NCI-H748 (cell line): ENCODE measurements at regions not wholly inside any gene's neighbourhood (a gene's known extent, or its start where the extent isn't known, plus 50 kb on each side); places are given as distances from the start of the nearest gene placed in this dataset.

Experiments used
- DNase-seq: peaks from one replicate; lab custom pipeline; 2025; ENCODE audit not compliant: unreplicated experiment; lab: John Stamatoyannopoulos, UW

- DNase-seq: peak; percentile 40
Observed at GRCh38 chr2:122003196-122003940, 247.9 kb downstream of the TSN start.

- DNase-seq: no peak
Observed at GRCh38 chr2:122007126-122007525, 251.7 kb downstream of the TSN start.

- DNase-seq: no peak
Observed at GRCh38 chr2:122007577-122007976, 252.1 kb downstream of the TSN start.

- no peak for DNase-seq
Observed at GRCh38 chr2:122009561-122009960, 254.1 kb downstream of the TSN start.

- DNase-seq: no peak
Observed at GRCh38 chr2:122011493-122012270, 256.2 kb downstream of the TSN start.

GRCh38 chr2:122018736-122019135 lies 263.3 kb downstream of the TSN start:
- no peak for DNase-seq

DNA sequence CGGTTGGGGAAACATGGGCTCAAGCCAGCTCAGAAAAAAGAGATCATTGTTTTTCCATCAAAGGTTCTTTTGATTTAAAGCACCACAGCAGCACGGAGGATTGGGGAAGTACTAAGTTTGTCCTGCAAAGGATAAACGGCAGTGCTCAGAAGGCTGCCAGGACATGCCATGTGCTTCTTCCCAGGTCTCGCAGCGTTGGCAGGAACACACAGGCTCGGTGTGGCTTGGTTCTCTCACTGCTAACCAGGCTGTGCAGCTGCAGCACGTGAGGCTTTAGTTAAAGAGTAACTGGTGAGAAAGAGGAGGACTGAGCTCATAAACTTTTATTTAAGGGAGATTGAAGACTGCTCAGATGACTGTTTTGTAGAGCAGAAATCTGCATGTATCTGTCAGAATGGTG lies 264.3 kb downstream of the TSN start:
- DNase-seq: peak; percentile 24

DNA sequence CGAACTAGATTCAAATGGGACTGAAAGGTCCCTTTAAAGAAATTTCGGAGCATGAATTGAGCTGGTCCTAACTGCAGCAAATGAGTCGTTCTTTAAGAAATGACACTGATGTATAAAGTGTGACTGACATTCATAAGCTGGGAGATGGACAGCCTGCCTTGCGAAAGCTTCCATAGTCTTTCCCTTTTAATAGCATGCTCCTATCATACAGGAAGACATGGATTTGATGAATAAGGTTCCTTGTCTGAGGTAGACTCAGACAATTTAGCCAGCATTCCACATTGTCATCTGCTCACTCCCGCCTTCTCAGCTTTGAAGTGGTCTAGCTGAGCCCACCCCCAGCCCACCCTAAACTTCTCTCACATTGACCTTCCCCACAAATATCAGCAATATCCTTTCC lies 264.9 kb downstream of the TSN start:
- no peak for DNase-seq

DNA sequence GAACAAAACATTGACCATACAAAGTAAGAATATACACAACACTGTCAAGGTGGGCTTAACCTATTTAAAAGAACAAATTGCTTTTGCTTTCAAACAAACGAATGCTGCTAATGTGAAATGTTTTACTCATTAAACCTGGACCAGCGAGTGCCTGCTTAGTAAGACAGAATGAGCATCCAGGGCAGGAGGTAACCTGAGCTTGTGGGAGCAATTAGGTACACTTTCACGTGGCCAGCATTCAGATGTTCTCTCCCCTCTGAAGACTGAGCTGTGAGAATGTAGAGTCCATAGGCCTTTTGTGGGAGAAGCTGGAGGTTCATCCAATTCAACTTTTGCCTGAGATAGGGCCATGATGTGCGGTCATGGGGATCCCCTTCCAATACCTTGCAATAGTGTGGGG lies 266.5 kb downstream of the TSN start:
- DNase-seq: peak; percentile 15

DNA sequence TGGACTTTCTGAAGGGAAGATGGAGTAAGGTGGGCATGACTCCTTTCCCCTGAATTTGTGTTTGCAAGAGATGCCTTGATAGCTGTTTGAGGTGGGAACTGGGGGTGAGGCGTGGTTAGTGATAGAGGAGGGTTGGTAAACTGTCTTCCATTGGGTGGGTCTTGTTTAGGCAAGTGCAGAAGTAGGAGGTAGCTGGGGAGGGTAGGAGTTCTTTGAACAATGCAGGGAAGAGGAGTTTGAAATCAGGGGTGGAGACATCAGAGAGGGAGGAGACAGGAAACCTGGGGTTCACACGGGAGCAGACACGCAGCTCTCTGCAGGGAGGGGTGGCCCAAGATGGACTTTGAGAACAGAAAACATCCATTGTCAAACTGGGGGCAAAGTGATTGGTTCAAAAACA lies 267.1 kb downstream of the TSN start:
- no peak for DNase-seq

DNA sequence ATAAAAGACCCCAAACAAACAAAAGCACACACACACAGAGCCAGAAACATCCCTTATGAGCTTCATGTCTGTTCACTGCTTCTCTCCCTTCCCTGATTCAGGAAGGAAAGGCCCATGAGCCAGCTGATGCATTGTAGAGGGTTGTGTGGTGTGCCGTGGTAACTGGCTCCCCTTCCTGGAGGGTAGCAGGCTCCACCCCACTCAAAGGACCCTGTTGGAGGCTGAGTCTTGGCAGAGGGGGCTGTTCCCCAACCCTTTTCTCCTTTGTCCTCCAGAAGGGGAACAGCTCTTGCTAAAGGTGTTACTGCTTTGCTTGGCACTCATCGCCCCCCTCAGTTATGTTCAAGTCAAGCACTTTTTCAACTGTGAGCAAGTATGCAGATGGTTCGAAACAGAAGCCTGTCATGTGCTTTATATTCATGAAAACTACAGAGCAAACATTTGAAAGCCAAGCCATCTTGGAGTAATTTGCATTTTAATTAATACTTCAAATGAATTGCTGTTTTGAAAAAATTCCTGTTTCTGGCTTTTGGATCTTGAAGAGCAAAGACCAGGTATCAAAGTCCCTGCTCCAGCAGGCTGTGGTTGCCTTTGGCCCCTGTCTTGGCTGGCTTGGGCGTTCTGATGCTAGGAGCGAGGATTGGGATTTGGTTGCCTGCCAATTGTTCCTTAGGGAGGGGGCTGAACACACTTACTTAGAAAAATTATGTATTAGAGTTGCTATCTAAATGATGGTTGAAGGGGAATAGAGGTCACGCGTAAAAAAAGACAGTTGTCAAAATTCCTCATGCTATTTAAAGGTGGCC lies 267.8 kb downstream of the TSN start:
- DNase-seq: no peak

DNA sequence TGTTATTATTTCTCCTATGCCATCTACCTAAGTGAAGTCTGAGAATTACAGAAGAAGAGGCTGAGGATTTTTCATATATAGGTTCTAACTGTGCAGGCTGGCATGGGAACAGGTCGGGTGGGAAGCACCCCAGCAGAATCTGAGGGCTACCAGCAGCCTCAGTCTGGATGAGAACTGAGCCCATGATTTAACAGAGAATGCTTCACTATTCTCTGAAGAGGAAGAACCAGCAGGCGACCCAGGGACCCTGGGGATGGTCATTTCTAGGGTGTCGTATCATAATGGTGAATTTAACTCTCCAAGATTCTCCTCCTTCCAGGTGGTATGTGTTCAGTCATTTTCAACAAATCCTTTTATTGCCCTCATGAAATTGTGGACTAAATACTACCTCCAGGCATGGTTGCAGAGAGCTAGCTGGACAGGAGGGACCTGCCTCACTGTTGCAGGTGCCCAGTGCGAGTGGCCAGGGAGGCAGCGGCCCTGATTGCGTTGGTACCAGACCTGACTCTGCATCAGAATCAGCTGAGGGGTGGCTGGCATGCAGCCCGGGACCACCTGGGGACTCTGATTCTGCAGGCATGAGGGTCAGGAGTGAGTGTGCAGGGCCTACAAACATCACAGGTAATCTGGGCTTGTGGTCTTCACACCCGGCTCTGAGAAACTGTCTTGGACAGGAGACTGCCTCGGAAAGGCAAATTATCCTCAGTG lies 272.2 kb downstream of the TSN start:
- no peak for DNase-seq

GRCh38 chr2:122028371-122029100 lies 273.1 kb downstream of the TSN start:
- no peak for DNase-seq

DNA sequence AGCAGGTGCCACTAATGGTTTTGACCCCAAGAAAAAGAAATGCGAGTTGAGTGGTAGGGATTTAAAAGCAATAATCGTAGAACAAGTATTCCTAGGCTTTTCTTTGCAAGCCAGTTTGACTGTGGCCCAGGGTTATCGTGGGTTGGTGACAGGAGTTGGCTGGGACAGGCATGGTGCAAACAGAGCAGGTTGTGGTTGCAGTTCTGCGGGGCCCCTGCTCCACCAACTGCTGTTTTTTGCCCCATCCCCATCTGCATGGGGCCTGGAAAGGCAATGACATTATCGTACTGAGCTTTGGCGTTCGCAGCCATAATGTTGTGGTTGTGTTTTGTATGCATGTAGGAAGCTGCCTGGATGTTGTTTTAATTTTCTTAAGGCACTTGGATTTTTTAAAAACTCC lies 274.0 kb downstream of the TSN start:
- no peak for DNase-seq

DNA sequence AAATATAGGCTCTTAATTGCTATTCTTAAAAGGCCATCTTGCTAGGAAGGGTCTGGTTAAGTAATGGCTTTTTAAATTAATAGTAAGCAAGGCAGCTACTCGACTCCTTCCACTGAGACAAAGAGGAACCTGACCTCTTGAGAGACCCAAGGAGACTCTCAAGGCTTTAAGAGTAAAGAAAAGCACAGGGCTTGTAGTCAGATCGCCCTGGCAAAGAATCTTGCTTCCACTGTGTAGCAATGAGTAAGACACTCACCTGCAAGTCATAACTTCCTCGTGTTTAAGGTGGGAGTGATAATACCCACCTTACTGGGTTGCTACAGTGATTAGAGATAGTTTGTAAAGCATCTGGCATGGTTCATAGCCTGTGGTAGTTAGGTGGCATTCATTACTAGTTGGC lies 274.5 kb downstream of the TSN start:
- no peak for DNase-seq

- DNase-seq: peak; percentile 51
Observed at GRCh38 chr2:122031544-122032263, 276.3 kb downstream of the TSN start.

DNA sequence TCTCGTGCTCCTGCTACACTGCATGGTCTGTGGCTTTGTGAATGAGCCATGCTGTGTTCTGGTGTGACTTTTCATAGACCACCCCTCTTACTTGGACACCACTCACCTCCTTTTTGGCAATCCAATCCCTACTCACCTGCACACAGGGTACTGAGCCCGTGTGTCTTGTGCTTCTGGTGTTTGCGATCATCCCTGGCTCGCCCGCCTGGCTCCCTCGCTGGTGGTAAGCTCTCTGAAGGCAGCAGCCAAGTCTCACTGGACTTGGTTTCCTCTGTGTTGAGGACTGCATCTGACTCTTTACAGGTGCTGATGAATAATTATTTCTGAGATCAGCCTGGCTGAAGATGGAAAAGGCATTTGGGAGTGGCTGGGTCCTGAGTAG lies 276.8 kb downstream of the TSN start:
- no peak for DNase-seq

DNA sequence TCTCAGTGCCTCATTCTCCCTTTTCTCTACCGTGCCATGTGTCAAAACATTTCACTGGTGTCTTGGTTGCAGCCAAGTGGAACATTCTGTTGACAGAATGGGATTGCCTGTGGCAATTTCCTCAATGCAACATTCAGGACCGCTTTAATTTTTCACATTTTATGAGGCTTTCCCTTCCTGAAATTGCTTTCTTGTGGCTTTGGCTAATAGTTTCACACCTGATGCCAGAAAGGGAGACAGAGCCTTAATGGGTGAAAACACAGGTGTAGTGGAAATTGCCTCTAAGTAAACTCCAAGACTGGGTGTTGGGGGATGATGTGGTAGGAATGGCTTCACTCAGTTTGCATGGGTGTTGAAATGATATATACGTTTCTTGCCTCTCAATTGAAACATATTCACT lies 278.3 kb downstream of the TSN start:
- peak; percentile 67 for DNase-seq

DNA sequence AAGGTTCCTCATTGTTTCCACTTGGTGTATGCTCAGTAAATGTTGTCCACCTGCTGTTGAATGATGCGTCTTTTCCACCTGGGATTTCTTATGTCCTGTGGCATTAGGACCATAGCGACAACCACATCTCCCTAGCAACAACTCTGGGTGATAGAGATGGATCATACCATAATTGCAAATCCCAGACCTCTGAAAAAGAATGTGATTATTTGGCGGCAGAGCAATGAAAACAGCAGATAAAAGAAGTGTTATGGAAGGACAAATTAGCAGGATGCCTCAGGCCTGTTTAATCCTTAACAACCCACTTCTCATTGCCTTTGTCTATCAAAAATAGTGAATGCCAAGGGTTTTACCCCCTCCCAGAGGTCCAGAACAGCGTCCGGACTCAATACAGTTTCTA lies 278.9 kb downstream of the TSN start:
- DNase-seq: peak; percentile 91

DNA sequence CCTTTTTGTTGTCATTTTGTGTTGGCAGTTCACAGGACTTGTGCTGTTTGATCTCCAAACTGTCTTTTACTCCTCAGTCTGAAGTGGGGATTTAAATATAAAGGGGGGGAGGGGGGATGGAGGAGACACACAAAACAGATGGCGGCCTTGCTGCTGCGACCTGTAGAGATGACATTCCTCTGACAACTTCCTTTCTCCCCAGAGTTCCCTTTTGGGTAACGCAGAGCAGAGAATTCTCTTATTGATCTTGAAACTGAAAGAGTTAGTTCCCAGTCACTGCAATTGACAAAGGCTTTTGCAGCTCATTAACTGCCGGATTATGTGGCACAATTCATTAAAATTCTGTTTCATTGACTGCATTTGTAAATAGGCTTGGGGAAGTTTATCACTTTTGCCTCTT lies 279.3 kb downstream of the TSN start:
- DNase-seq: peak; percentile 60
